ENCODE measurements at regions not wholly inside any gene's neighbourhood (a gene's known extent, or its start where the extent isn't known, plus 50 kb on each side); places are given as distances from the start of the nearest gene placed in this dataset.

- no peaks in the 10 kb centered on the region for H3K9me3 Mint-ChIP-seq (ENCODE audit: unreplicated experiment)
- H3K36me3 Mint-ChIP-seq (ENCODE audit: unreplicated experiment) = no peaks in the 10 kb centered on the region
- no peak for TF ChIP-seq CTCF (IDR thresholded peaks at IDR 0.05; ENCODE audit: partially characterized antibody, unreplicated experiment)
- no peaks in the 10 kb centered on the region for H3K4me1 Mint-ChIP-seq (ENCODE audit: low read depth, unreplicated experiment)
- no peak for DNase-seq
- no peak overlapping the region for H3K27ac Mint-ChIP-seq (ENCODE audit: unreplicated experiment)
- H3K27me3 Mint-ChIP-seq (ENCODE audit: unreplicated experiment) = peaks cover 2% of the 10 kb centered on the region
- H3K4me3 Mint-ChIP-seq (ENCODE audit: unreplicated experiment) = no peak overlapping the region
Observed at GRCh38 chrX:113470166-113470565, 629.5 kb upstream of the AMOT start.

- DNase-seq = no peak
- Mint-ChIP-seq H3K36me3 (ENCODE audit: unreplicated experiment) (no peaks in the 10 kb centered on the region), H3K9me3 (ENCODE audit: unreplicated experiment) (peaks cover 2% of the 10 kb centered on the region), H3K27me3 (ENCODE audit: unreplicated experiment) (no peaks in the 10 kb centered on the region), H3K27ac (ENCODE audit: unreplicated experiment) (no peak overlapping the region), H3K4me1 (ENCODE audit: low read depth, unreplicated experiment) (no peaks in the 10 kb centered on the region), H3K4me3 (ENCODE audit: unreplicated experiment) (no peak overlapping the region)
- no peak for TF ChIP-seq CTCF (IDR thresholded peaks at IDR 0.05; ENCODE audit: partially characterized antibody, unreplicated experiment)
Observed at GRCh38 chrX:113457719-113458118, 617.1 kb upstream of the AMOT start.

GRCh38 chrX:113455582-113455981 is 615.0 kb upstream of the AMOT start:
- no peaks in the 10 kb centered on the region for H3K27me3 Mint-ChIP-seq (ENCODE audit: unreplicated experiment)
- no peak for DNase-seq
- H3K4me1 Mint-ChIP-seq (ENCODE audit: low read depth, unreplicated experiment) = no peaks in the 10 kb centered on the region
- peaks cover 2% of the 10 kb centered on the region for H3K9me3 Mint-ChIP-seq (ENCODE audit: unreplicated experiment)
- TF ChIP-seq CTCF (IDR thresholded peaks at IDR 0.05; ENCODE audit: partially characterized antibody, unreplicated experiment) = no peak
- no peaks in the 10 kb centered on the region for H3K36me3 Mint-ChIP-seq (ENCODE audit: unreplicated experiment)
- H3K27ac Mint-ChIP-seq (ENCODE audit: unreplicated experiment) = no peak overlapping the region
- no peak overlapping the region for H3K4me3 Mint-ChIP-seq (ENCODE audit: unreplicated experiment)

- TF ChIP-seq CTCF (IDR thresholded peaks at IDR 0.05; ENCODE audit: partially characterized antibody, unreplicated experiment) = no peak
- Mint-ChIP-seq H3K9me3 (ENCODE audit: unreplicated experiment) (no peaks in the 10 kb centered on the region), H3K4me1 (ENCODE audit: low read depth, unreplicated experiment) (no peaks in the 10 kb centered on the region), H3K36me3 (ENCODE audit: unreplicated experiment) (no peaks in the 10 kb centered on the region), H3K27me3 (ENCODE audit: unreplicated experiment) (no peaks in the 10 kb centered on the region), H3K27ac (ENCODE audit: unreplicated experiment) (no peak overlapping the region), H3K4me3 (ENCODE audit: unreplicated experiment) (no peak overlapping the region)
- no peak for DNase-seq
Observed at GRCh38 chrX:113429011-113429410, 588.4 kb upstream of the AMOT start.

DNA sequence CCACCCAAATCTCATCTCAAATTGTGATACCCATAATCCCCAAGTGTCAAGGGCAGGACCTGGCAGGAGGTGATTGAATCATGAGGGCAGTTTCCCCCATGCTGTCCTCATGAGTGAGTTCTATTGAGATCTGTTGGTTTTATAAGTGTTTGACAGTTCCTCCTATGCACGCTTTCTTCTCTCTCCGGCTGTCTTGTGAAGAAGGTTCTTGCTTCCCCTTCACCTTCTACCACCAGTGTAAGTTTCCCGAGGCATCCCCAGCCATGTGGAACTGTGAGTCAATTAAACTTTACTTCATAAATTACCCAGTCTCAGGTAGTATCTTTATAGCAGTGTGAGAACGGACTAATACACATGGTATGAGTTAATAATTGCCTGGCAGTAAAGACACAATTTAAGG is 581.7 kb upstream of the AMOT start:
- H3K36me3 Mint-ChIP-seq (ENCODE audit: unreplicated experiment) = no peaks in the 10 kb centered on the region
- H3K4me3 Mint-ChIP-seq (ENCODE audit: unreplicated experiment) = no peak overlapping the region
- no peaks in the 10 kb centered on the region for H3K4me1 Mint-ChIP-seq (ENCODE audit: low read depth, unreplicated experiment)
- TF ChIP-seq CTCF (IDR thresholded peaks at IDR 0.05; ENCODE audit: partially characterized antibody, unreplicated experiment) = no peak
- H3K27me3 Mint-ChIP-seq (ENCODE audit: unreplicated experiment) = no peaks in the 10 kb centered on the region
- H3K9me3 Mint-ChIP-seq (ENCODE audit: unreplicated experiment) = no peaks in the 10 kb centered on the region
- no peak for DNase-seq
- H3K27ac Mint-ChIP-seq (ENCODE audit: unreplicated experiment) = no peak overlapping the region
